ENCODE measurements at regions not wholly inside any gene's neighbourhood (a gene's known extent, or its start where the extent isn't known, plus 50 kb on each side); places are given as distances from the start of the nearest gene placed in this dataset.

GRCh38 chr3:182575941-182576340, 217.4 kb upstream of the ATP11B start:
- TF ChIP-seq POLR2A (IDR thresholded peaks at IDR 0.05; ENCODE audit: low read depth, low read length): no peak
- no peak for TF ChIP-seq TAF1 (IDR thresholded peaks at IDR 0.05; ENCODE audit: borderline replicate concordance, low read depth, low read length)
- TF ChIP-seq POLR2AphosphoS5 (IDR thresholded peaks at IDR 0.05; ENCODE audit: low read depth, low read length): no peak

Measured in GM12892 (cell line).